ENCODE measurements at regions not wholly inside any gene's neighbourhood (a gene's known extent, or its start where the extent isn't known, plus 50 kb on each side); places are given as distances from the start of the nearest gene placed in this dataset.

DNA sequence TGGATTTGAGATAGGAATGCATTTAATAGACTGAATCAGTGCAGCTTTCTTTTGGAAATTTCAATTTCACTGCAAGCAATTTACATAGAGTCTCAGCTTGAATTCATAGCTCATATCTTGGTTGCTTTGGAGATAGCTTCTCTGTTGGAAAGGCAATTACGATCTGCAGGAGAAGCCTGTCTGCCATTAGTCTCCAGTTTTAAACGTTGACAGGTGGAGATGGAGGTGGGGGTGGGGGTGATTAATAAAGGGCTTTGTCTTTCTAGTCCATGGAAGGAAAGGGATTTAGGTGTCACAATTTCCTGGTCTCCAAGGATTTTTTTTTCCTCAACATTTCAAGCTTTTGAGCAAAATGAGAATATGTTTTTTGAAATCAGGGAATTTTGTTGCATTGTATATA lies 184.7 kb downstream of the CARTPT start:
- H3K36me3 ChIP-seq = no peaks in the 10 kb centered on the region
- H3K4me2 ChIP-seq = no peak overlapping the region
- TF ChIP-seq Cebpa-rat (IDR thresholded peaks at IDR 0.05) = no peak
- H3K9me3 ChIP-seq (replicated peaks in 1 of 11) = peaks cover 0 to 14% (median 5%) of the 10 kb centered on the region in 11 experiments; a peak in 8 of 22 replicates
- no peak overlapping the region for H3K9ac ChIP-seq
- no peaks in the 10 kb centered on the region for H3K27me3 ChIP-seq
- no peak overlapping the region for H3K4me3 ChIP-seq
- no peaks in the 10 kb centered on the region for H4K20me1 ChIP-seq
- H3K4me1 ChIP-seq = peaks cover 0 to 5% (median 0%) of the 10 kb centered on the region in 10 experiments; a peak in 1 of 20 replicates
- H3K27ac ChIP-seq = no peak overlapping the region

DNA sequence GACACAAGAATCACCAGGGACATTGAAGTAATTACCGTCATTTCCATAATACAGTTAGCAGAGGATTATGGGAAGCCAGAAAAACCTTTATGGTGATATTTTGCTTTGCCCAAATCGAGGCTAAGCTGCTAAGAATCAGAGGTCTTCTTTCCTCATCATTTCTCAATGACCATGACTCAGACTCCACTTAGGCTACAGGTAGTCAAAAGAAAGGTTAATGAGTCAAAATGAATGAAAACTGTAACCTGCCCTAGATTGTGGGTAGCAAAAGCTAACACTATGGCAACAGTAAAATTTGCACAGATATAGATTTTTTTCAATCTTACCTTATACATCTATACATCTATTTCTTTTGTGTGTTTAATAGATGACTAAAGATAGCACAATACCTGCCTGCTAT lies 185.8 kb downstream of the CARTPT start:
- Histone ChIP-seq H3K27me3 (no peaks in the 10 kb centered on the region), H3K36me3 (no peaks in the 10 kb centered on the region), H3K9me3 (replicated peaks in 1 of 11) (peaks cover 0 to 14% (median 5%) of the 10 kb centered on the region in 11 experiments; a peak in 8 of 22 replicates), H3K9ac (no peak overlapping the region), H4K20me1 (no peaks in the 10 kb centered on the region), H3K4me2 (no peak overlapping the region), H3K4me1 (peaks cover 0 to 5% (median 0%) of the 10 kb centered on the region in 10 experiments; a peak in 1 of 20 replicates), H3K27ac (no peak overlapping the region), H3K4me3 (no peak overlapping the region)
- TF ChIP-seq Cebpa-rat (IDR thresholded peaks at IDR 0.05) = no peak

DNA sequence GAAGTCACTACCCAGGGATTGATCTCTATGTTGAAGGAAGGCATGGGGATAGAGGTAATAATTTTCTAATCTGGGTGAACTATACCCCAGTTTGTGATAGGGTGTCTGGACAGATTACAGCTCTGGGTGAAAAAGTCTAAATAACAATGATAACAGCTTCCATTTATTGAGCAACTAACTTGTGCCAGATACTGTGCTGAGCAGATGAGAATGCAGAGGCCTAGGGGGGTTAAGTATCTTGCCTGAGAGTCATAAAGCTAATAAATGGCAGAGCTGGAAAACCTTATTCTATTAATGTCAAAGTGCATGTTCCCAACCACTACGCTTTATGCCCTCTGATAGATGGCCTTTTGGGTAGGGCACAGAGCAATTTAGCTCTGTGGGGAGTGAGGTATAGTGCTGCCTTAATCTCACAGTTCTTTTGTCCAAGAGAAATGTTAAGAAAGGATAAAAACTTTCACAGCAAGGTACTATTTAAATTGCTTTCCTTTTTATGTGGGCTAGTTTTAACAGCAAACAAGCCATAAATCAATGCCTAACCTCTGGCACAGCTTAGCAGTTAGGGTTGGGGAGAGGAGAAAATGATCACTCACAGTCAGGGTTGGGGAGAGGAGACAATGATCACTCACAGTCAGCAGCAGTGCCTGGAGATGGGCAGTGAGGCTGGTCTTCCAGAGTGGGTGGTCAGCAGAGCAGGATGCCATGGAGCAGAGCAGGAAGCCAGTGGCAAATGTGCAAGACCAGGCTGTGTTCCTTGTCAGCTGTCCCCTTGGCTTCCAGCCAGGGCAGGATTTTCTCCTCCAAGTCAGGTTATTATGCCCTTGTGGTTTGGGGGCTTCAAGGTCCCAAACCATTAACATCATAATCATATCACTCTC lies 187.0 kb downstream of the CARTPT start:
- Histone ChIP-seq H3K9ac (no peak overlapping the region), H3K4me1 (peaks cover 0 to 5% (median 0%) of the 10 kb centered on the region in 10 experiments; a peak in 1 of 20 replicates), H3K4me3 (no peak overlapping the region), H3K27ac (no peak overlapping the region), H3K36me3 (no peaks in the 10 kb centered on the region), H4K20me1 (no peaks in the 10 kb centered on the region), H3K9me3 (replicated peaks in 1 of 11) (peaks cover 0 to 22% (median 5%) of the 10 kb centered on the region in 11 experiments; a peak in 8 of 22 replicates), H3K27me3 (no peaks in the 10 kb centered on the region), H3K4me2 (no peak overlapping the region)
- no peak for TF ChIP-seq Cebpa-rat (IDR thresholded peaks at IDR 0.05)

GRCh38 chr5:71907001-71907588 lies 188.0 kb downstream of the CARTPT start:
- no peak overlapping the region for H3K9ac ChIP-seq
- TF ChIP-seq Cebpa-rat (IDR thresholded peaks at IDR 0.05) = no peak
- H3K4me2 ChIP-seq = no peak overlapping the region
- H3K27ac ChIP-seq = 0 out of 22 replicates have a peak overlapping the region, but pooled peaks of 1 of the 11 experiments have one; percentile 16
- H3K36me3 ChIP-seq = no peaks in the 10 kb centered on the region
- no peak overlapping the region for H3K4me3 ChIP-seq
- no peaks in the 10 kb centered on the region for H3K27me3 ChIP-seq
- H3K4me1 ChIP-seq = peaks cover 0 to 5% (median 0%) of the 10 kb centered on the region in 10 experiments; a peak in 1 of 20 replicates
- H3K9me3 ChIP-seq (replicated peaks in 1 of 11) = peaks cover 0 to 32% (median 7%) of the 10 kb centered on the region in 11 experiments; a peak in 10 of 22 replicates
- no peaks in the 10 kb centered on the region for H4K20me1 ChIP-seq

DNA sequence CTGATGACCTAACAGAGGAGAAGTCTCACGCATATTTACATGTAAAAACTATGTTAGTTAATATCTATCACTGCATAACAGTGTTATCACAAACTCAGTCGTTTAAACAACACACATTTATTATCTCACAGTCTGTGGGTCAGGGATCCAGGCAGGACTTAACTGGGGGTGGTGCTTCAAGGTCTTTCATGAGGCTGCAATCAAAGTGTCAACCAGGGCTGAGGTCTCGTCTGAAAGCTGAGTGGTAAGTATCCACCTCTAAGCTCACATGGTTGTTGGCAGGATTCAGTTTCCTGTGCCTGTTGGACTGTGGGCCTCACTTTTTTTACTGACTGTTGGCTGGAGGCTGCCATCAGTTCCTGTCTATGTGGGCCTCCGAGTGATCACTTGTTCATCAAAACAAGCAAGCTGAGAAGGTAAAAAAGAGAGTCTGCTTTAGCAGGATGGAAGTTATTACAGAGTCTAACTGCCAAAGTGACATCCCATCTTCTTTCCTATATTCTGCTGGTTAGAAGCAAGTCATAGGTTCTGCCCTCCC lies 188.6 kb downstream of the CARTPT start:
- Histone ChIP-seq H3K4me2 (no peak overlapping the region), H3K9me3 (replicated peaks in 1 of 11) (peaks cover 0 to 36% (median 10%) of the 10 kb centered on the region in 11 experiments; a peak in 10 of 22 replicates), H3K36me3 (no peaks in the 10 kb centered on the region), H3K27ac (no peak overlapping the region), H4K20me1 (no peaks in the 10 kb centered on the region), H3K27me3 (no peaks in the 10 kb centered on the region), H3K4me3 (no peak overlapping the region), H3K4me1 (peaks cover 0 to 5% (median 0%) of the 10 kb centered on the region in 10 experiments; a peak in 1 of 20 replicates), H3K9ac (no peak overlapping the region)
- no peak for TF ChIP-seq Cebpa-rat (IDR thresholded peaks at IDR 0.05)

DNA sequence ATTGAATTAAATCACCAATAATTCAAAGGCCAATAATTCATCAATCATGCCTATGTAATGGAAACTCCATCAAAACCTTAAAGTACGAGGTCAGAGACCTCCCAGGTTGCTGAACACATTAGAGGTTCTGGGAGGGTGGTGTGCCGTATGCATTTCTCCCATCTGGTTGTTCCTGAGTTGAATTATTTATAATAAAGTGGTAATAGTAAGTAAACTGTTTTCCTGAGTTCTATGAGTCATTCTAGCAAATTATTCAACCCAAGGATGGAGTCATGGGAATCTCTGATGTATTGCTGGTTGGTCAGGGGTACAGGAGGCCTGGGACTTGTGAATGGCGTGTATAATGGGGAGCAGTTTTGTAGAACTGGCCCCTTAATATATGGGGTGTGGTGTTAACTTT lies 191.7 kb downstream of the CARTPT start:
- Histone ChIP-seq H3K4me1 (peaks cover 0 to 5% (median 0%) of the 10 kb centered on the region in 10 experiments; a peak in 2 of 20 replicates), H3K9ac (no peak overlapping the region), H4K20me1 (no peaks in the 10 kb centered on the region), H3K36me3 (no peaks in the 10 kb centered on the region), H3K27ac (no peak overlapping the region), H3K4me3 (no peak overlapping the region), H3K4me2 (no peak overlapping the region), H3K9me3 (replicated peaks in 1 of 11) (peaks cover 0 to 23% (median 6%) of the 10 kb centered on the region in 11 experiments; a peak in 8 of 22 replicates), H3K27me3 (no peaks in the 10 kb centered on the region)
- TF ChIP-seq Cebpa-rat (IDR thresholded peaks at IDR 0.05) = no peak

DNA sequence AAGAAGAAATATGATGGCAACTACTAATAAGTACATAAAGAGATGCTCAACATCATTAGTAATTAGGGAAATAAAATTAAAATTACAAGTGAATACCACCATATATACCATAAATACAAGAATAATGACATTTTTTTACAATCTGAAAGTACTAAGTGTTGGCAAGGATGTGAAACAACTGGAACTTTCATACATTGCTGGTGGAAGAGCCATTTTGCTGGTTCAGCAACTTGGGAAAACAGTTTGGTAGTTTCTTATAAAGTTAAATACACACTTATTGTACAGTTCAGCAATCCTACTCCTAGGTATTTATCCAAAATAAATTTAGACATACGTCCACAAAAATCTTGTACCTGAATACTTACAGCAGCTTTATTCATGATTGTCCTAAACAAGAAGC lies 192.9 kb downstream of the CARTPT start:
- H3K27me3 ChIP-seq = no peaks in the 10 kb centered on the region
- no peaks in the 10 kb centered on the region for H3K36me3 ChIP-seq
- H3K4me1 ChIP-seq = peaks cover 0 to 4% (median 0%) of the 10 kb centered on the region in 10 experiments; a peak in 2 of 20 replicates
- no peaks in the 10 kb centered on the region for H4K20me1 ChIP-seq
- no peak overlapping the region for H3K9ac ChIP-seq
- peaks cover 0 to 25% (median 4%) of the 10 kb centered on the region in 11 experiments; a peak in 6 of 22 replicates for H3K9me3 ChIP-seq (replicated peaks in 1 of 11)
- TF ChIP-seq Cebpa-rat (IDR thresholded peaks at IDR 0.05) = no peak
- H3K4me2 ChIP-seq = no peak overlapping the region
- no peak overlapping the region for H3K4me3 ChIP-seq
- no peak overlapping the region for H3K27ac ChIP-seq

GRCh38 chr5:71914281-71914680 lies 193.0 kb upstream of the MAP1B start:
- Histone ChIP-seq H3K4me1 (peaks cover 0 to 4% (median 0%) of the 10 kb centered on the region in 10 experiments; a peak in 1 of 20 replicates), H3K4me2 (0 out of 22 replicates have a peak overlapping the region, but pooled peaks of 1 of the 11 experiments have one; percentile 2), H3K27ac (no peak overlapping the region), H3K36me3 (no peaks in the 10 kb centered on the region), H3K27me3 (no peaks in the 10 kb centered on the region), H4K20me1 (no peaks in the 10 kb centered on the region), H3K9me3 (replicated peaks in 1 of 11) (peaks cover 0 to 30% (median 4%) of the 10 kb centered on the region in 11 experiments; a peak in 6 of 22 replicates), H3K9ac (no peak overlapping the region), H3K4me3 (no peak overlapping the region)
- no peak for TF ChIP-seq Cebpa-rat (IDR thresholded peaks at IDR 0.05)
